ENCODE measurements at regions not wholly inside any gene's neighbourhood (a gene's known extent, or its start where the extent isn't known, plus 50 kb on each side); places are given as distances from the start of the nearest gene placed in this dataset.

GRCh38 chr12:68487721-68488309, 122.9 kb upstream of the RAP1B start:
- DNase-seq (ENCODE audit: extremely low read depth, low read depth), result no peak

GRCh38 chr12:68489273-68489672, 121.4 kb upstream of the RAP1B start:
- no peak for TF ChIP-seq CTCF (IDR thresholded peaks at IDR 0.05; ENCODE audit: low read depth, low read length)
- no peak for DNase-seq (ENCODE audit: extremely low read depth, low read depth)

More at GRCh38 chr12:68487721-68488309, 122.9 kb upstream of the RAP1B start:
- no peak for TF ChIP-seq CTCF (IDR thresholded peaks at IDR 0.05; ENCODE audit: low read depth, low read length)

- TF ChIP-seq CTCF (IDR thresholded peaks at IDR 0.05; ENCODE audit: low read depth, low read length), result no peak
- no peak for DNase-seq (ENCODE audit: extremely low read depth, low read depth)
These were observed 120.2 kb upstream of the RAP1B start for GRCh38 chr12:68490476-68490875.

- TF ChIP-seq CTCF (IDR thresholded peaks at IDR 0.05; ENCODE audit: low read depth, low read length), result no peak
- DNase-seq (ENCODE audit: extremely low read depth, low read depth), result no peak
These were observed 119.3 kb upstream of the RAP1B start for GRCh38 chr12:68491204-68491960.

GRCh38 chr12:68495336-68496070, 115.2 kb upstream of the RAP1B start:
- no peak for DNase-seq (ENCODE audit: extremely low read depth, low read depth)
- TF ChIP-seq CTCF (IDR thresholded peaks at IDR 0.05; ENCODE audit: low read depth, low read length), result no peak

- TF ChIP-seq CTCF (IDR thresholded peaks at IDR 0.05; ENCODE audit: low read depth, low read length), result no peak
- no peak for DNase-seq (ENCODE audit: extremely low read depth, low read depth)
These were observed 113.6 kb upstream of the RAP1B start for GRCh38 chr12:68497107-68497506.

GRCh38 chr12:68497702-68498101, 113.0 kb upstream of the RAP1B start:
- no peak for TF ChIP-seq CTCF (IDR thresholded peaks at IDR 0.05; ENCODE audit: low read depth, low read length)
- DNase-seq (ENCODE audit: extremely low read depth, low read depth), result no peak
